Colon (tissue), 2 donors: ENCODE measurements at regions not wholly inside any gene's neighbourhood (a gene's known extent, or its start where the extent isn't known, plus 50 kb on each side); places are given as distances from the start of the nearest gene placed in this dataset.

Experiments used
- FAIRE-seq: peaks from 2 replicates; lab custom pipeline; 2012; peaks lifted over from hg19 to GRCh38; lab: Jason Lieb, UNC
- donor health status: control.
- donor health status: control.

DNA sequence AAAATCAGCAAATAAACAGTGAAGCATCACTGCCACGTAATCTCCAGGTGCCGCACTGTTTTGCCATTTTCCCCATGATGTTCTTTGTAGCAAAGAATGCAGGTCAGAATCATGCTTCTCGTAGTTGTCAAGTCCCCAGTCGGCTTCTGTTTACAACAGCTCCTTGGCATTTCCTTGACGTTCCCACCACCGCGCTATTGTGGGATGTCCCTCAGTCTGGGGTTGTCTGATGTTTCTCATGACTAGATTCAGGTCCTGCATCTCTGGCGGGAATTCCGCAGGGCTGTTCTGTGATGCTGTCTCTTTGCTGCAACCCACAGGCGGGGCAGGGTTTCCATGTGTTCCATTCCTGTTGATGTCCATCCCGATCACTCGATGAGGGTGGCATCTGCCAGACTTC, 117.9 kb upstream of the SMAD3 start:
- FAIRE-seq, result no peak

DNA sequence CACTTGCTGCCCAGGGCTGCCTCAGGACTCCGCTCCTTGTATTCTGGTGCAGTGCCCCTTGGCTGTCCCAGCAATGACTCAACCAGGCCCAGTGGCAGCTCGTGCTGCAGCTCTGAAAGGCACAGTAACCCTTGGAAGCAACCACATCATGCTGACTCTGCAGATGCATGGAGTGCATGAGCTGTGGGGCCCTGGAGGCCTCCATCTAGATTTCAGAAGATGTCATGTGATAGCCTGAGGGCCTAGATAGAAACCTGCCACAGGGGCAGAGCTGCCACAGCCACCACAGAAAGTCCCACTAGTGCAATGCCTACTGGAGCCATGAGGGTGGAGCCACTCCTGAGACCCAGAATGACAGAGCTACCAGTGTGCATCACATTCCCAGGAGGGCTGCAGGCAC, 117.1 kb upstream of the SMAD3 start:
- no peak for FAIRE-seq

DNA sequence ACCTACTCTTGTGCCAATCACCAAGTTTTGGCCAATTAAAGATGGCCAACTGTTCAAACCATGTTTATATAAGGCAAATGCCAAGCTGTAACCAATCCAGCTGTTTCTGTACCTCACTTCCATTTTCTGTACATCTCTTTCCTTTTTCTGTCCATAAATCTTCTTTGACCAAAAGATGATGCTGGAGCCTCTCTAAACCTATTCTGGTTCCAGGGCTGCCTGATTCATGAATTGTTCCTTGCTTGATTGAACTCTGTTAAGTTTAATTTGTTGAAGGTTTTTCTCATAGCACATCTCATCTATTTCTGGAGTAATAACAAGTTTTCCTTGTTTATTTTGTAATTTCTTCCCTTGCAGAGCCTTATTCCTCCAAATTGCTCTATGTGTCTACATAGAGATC, 115.3 kb upstream of the SMAD3 start:
- no peak for FAIRE-seq

DNA sequence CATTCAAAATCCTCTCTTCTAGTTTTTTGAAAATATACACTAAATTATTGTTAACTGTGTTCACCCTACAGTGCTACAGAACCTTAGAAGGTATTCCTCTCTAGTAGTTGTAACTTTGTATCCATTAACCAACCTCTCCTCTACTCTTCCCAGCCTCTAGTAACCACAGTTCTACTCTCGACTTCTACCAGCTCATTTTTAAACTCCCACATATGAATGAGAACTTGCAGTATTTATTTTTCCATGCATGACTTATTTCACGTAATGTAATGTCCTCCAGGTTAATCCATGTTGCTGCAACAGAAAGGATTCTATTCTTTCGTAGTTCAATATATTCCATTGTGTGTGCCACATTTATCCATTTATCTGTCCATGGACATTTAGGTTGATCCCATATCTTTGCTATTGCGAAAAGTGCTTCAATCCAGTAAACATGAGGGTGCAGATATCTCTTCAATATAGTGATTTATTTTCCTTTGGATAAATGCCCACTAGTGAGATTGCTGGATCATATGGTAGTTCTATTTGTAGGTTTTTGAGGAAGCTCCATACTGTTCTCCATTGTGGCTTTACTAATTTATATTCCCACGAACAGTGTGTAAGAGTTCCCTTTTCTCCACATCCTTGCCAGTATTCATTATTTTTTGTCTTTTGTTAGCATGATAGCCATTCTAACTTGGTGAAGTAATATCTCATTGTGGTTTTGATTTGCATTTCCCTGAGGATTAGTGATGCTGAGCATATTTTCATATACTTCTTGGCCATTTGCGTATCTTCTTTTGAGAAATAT, 113.7 kb upstream of the SMAD3 start:
- no peak for FAIRE-seq

DNA sequence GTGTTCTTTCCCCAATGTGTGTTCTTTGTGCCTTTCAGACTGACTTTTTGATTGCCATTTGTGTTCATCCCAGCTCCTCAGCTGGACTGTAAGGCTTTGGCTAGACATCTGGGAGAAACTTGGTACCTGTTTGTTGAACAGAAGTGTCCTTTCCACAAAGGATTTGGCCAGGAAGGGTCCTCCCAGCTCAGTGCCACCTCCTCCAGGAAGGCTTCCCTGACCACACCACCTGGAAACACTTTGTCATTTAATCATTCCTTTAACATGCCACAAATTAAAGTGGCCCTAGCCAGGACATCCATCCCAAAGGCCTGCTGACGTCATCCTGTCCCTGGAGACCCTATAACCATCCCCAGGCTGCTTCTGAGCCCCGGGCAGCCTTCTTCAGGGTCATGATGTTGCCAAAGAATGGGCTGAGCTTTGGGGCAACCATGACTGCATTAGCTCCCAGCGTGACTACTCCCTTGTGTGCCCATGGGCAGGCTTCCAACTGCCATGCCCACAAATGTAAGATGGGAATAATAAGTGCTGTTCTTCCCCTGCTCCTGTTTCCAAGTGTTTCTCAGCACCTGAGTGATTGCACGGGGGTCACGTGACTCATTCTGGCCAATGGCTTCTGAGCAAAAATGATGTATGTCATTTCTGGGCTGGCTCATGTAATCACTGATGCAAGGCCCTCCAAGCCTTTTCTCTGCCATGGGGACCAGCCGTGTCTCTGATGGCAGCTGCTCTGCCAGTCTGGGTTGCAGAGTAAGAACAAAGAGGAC, 112.5 kb upstream of the SMAD3 start:
- no peak for FAIRE-seq

DNA sequence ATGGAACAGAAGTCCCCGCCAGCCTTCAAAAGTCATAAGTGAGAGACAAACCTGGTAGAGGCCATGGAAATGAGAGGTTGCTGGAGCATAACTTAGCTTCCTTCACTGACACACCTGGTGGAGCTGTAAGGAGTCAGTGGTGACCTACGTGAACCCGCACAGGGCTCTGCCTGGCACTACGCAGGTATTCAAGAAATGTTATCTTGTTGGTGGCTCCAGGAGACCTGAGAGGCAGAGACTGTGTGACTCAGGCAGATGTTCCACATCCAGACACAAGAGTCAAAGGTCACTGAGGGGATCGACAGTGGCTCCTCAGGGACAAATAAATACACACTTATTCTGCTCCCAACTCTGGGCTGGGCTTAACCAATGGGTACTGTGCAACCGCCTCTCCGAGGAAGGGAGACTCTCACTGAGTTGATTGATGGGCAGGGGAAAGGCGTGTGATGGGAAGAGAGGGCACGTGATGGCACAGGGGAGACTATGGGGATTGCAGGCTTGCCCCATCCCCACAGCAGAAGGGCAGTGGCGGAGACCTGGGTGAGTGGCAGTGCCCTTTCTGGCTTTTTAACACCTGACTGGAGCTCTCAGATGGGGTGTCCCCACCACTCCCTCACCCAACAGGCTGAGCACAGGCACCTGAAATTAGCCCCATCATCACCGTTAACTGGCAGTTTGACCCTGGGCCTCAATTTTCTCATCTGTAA, 111.7 kb upstream of the SMAD3 start:
- FAIRE-seq, result no peak

DNA sequence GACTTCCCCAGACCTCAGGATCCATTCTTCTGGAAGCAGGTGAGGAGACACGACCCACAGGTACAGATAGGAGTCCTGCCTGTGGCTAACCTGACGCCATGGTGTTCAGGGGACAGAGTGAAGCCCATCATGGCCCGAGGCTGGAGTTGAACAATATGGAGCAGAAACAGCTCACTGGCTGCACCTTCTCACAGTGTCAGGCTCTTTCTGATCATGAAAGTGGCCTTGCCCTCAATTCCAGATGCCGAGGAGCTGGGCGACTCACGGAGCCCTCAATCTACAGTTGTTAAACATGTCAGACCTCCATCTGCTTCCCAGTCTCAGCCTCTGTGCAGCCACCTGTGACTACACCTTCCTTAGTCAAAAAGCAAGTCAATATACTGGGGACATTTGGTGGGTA, 110.8 kb upstream of the SMAD3 start:
- no peak for FAIRE-seq

DNA sequence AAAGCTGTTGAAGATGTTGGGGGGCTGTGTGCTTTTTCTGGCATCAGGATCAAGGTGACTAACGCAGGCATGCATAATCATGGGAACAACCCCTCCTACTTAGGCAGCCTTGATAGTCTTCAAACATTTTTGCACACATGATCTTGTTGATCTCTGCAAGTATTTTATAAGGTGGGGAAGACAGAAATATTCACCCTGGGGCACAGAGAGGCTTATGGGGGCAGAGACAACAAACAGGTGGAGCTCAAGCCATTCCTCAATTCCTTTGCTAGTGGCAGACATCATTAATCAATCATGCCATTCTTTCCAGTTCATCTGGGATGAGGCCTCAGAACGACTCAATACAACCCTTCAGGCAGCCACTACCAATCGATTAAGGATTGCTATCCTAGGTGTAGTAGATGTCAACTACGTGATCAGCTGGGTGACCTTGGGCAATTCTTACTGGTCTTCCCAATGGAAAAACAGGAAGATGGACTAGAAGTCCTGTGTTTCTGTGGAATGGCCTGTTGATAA, 110.3 kb upstream of the SMAD3 start:
- FAIRE-seq, result no peak

DNA sequence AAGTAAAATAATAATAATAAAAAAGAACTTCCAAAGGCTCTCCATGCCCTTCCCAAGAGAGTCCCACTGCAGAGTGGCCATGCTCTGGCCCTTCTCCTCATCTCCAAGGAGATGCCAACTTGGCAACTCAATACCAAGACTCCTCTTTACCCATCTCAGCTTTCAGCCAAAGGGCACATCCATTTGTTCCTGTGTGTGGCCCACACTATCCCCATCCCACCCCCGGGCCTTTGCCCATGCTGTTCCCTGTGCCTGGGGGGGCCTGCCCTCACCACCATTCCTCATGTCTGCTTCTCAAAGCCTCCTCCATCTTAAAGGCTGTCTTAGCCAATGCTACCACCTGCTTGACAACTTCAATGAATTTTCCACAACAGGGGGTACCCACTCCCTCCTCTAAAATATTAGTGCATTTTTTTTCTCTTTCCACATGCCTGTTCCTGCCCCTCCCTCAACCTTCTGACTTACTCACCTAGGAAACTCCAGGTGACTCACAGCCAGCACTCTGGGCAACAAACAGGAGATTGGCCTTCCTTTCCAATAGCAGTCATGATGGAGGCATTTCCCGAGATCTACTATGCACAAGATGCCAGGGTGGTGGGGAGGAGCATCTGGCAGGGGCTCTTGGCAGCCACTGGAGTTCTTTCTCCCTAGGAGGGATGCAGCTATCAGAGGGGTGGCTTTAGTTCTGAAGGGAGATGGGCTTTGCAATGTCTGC, 109.4 kb upstream of the SMAD3 start:
- no peak for FAIRE-seq

DNA sequence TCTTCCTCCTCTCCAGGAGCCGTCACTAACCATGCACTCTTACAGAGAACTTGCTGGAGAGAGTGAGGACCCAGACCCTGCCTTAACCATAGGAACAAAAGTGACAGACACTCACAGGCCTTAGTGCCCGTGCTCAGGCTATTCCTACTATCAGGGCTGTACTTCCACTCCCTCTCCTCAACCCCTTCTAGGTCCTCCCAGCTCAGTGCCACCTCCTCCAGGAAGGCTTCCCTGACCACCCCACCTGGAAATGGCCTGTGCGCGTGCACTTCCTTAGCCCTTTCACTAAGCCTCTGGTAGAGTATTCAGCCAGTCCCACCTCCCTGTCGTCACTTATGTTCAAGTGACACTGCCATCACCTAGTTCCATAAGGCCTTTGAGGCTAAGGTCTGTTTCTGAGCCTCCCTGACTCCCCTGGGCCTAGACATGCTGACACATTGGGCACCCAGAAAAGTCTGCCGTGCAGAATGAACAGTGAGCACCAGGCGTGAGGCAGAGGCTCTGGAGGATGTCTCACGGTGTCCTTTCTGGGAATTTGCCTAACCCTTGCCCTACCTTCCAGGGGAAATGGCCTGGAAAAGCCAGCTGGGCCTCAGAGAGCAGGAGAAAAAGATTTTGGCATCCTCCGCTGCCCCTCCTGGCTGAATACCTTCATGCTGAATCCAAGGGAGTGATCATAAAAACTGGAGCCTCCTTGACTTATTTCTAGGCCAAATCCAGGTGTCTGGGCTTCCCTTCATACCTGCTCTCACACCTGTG, 108.6 kb upstream of the SMAD3 start:
- no peak for FAIRE-seq

DNA sequence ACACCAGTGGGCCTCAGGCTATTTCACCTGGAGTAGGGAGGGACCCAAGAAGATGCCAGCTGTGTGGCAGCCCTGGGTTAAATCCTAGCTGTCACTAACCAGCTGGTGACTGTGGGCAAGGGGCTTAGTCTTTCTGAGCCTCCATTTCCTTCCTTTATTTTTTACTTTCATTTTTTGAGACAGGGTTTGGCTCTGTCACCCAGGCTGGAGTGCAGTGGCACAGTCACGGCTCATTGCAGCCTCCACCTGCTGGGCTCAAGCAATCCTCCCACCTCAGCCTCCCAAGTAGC, 108.0 kb upstream of the SMAD3 start:
- FAIRE-seq, result no peak

DNA sequence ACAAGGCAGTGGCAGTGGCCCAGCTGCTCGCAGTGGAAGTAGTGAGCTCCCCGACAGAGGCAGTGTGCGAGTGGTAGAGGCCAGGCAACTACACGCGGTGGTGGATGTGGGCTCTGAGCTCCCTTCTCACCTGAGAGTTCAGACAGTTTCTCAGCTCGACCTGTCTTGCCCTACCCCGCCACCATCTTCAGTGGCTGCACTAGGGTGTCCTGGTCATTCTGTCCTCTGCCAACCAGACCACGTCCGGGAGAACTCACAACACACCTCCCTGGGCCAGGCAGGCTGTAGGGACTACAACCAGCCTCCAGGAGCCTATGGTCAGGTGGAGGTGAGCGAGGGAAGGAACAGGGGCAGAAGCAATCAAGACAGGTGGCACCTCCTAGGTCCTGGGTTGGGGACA, 106.3 kb upstream of the SMAD3 start:
- no peak for FAIRE-seq

DNA sequence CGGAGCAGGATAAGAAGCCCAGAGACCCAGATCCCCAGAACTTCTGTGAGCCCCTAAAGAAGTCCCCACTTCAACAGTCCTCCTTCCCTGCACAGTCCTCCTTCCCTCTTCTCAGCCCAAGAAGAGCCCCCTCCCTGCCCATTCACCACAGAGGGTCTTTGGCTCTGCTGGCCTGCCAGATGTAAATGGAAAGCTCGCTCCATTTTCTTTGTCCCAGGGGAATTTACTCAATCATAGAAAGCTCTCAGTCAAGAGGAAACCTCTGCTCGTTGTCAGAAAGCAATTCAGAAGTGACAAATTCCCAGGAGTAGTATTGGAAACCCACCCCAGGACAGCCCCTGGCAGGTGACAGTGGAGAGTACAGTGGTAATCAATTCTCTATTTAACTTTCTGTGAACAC, 105.5 kb upstream of the SMAD3 start:
- no peak for FAIRE-seq

DNA sequence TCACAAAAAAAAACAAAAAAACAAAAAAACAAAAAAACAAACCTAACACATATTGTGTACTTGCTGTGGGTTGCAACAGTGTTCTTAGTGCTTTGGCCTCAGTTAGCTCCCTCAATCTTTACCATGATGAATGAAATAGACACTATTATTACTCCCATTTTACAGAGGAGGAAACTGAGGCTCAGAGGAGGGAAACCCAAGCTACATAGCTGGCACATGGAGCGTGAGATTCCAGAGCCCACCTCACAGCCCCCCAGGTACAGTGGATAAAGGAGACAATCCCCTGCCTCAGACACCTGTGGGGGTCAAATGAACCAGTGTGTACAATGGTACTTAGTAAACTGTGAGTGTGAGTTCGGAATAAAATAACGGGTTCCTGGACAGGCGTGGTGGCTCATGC, 104.9 kb upstream of the SMAD3 start:
- FAIRE-seq, result no peak

DNA sequence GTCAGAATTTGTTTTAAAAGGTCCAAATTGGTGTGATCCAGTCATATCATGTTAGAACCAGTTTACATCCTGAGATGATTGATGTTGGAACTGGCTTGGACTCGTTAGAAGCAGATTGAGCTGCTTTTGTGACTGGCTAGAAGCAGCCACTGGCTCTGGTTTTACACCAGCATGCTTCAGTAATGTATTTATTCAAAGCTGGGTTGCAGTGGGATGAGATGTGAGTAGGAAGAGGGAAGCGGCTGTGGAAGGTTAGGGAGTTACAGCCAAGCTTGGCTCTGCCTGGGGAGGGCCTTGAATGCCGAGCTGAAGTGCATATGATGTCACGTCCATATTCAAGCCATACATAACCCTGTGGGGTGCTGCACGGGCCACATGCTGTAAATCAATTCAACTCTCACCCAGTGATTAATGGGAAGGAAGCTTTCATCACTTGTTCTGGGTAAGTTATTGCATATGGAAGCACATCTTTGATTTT, 104.0 kb upstream of the SMAD3 start:
- no peak for FAIRE-seq

DNA sequence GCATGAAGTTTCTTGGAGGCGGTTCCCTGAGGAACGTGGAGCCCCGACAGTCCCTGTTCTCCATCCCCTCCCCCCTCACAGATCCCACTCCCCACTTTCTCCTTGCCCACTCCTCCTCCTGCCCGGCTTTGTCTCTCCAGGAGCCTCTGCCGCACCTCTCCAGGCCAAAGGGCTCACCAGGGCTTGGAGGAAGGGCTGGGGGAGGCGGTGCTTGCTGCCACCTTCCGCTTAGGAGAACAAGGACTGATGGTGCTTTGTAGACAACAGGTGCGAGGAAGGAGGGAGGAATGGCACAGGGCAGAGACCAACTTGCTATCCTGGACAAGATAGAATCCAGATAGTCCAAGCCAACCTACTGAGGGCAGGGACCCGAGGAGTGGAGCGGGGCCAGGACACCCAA, 103.5 kb upstream of the SMAD3 start:
- FAIRE-seq, result no peak

DNA sequence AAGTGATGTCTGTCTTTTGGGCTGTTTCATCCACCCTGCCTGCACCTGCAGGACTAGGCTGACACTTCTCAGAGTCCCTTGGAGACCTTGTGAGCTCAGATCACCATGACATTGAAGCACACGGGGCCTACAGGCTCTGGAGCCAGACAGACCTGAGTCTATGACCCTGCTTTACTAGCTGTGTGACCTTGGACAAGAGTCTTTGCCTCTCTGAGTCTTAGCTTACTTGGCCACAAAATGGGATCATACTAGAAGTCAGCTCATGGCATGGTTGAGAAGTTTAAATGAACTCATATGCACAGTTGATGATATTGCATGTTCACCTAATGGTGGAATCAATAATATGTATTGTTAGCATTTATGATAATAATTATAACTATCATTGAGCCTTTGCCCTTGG, 102.9 kb upstream of the SMAD3 start:
- no peak for FAIRE-seq

DNA sequence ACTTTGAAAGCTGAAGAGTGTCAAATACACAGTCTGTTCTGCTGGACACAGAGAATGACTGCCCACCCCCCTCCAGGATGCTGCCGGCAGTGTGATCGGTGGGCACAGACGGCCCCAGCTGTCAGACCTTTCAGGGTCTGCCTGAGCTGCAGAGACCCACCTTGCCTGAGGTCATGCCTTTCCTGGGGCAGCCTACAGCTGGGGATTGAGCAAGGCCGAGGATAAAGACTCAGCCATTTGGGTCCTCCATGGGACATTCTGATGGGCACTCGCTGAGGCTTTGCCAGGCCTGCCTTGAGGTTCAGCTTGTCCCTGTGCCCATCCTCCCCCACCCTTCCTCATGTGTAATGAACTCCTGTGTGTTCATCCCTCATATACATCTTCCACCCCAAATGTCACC, 102.3 kb upstream of the SMAD3 start:
- FAIRE-seq, result no peak

DNA sequence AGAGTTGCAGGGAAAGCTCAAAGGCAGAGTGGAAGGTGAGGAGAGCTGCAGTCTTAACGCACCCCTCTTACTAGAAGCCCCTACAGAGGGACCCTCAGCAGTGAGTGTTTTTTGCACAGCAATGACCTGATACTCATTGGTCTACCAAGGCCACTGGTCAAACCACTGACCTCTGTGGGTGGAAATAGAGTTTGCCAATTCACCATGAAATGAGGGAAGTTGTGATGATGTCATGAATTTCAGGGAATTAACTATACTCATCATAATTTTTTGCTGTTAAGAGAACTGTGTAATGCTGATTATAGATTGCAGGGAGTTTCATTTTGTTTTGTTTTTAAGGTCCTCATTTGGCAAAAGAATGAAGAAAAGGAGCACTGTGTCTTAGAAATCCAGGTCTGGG, 101.7 kb upstream of the SMAD3 start:
- FAIRE-seq, result no peak

DNA sequence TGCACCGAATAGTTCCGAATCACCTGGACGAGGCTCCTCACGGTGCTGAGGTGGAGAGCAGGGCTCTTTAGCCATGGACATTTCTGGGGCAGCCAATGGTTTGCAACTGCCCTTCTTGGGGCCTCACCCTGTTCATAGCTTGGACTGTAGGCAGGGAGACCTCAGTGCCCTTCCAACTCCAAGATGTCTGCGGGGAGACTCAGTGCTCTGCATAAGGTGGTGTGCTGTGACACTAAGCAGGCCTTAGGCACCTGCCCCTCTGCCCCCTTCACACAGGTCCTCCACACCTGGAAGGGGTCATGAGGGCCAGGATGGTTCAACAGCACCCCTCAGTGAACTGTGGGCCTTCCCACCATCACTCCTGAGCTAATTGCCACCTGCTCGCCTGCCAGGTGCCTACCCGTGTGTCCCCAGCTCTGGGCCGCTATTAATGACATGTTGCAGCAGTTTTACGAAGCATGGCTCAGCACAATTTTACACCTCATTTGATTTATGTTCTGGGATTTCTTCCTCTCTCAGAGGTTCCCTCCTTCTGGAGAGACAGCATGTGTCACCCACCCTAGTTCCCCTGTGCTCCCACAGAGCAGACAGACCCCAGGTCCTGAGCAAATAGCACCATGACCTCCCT, 101.2 kb upstream of the SMAD3 start:
- FAIRE-seq, result no peak

DNA sequence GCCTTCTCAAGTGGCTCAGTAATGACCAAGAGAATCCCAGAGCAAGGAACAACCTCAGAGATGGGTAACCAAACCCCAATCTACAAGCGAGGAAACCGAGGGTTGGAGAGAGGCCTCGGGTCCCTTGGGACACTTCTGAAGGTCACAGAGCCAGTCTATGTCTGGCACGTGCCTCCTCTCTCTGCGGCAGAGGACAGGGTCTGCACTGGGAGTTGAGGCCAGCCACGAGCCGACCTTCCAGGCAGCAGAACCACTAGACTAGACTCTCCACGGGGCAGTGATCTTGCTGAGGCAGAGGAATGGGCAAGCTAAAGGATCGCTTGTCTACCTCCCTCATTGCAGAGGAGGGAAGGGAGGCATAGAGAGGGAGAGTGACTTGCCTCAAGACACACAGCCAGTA, 100.6 kb upstream of the SMAD3 start:
- no peak for FAIRE-seq
